ENCODE measurements at regions not wholly inside any gene's neighbourhood (a gene's known extent, or its start where the extent isn't known, plus 50 kb on each side); places are given as distances from the start of the nearest gene placed in this dataset.

DNA sequence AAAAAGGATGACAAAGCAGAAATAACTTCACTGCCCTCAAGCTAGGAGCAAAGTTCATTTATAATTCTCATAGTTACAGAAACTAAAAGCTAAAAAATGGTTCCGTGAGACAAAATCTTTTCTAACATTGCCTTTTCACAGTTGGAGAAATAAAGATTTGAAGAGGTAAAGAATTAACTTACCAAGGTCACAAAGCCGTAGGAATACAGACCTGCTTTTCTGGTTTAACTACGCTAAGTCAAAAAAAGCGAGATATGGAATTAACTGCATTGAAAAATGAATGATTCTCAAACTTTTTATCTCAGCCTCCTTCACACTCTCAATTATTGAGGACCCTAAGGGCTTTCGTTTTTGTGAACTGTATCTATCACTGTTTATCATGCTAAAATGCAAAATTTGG, 95.3 kb downstream of the SLC17A6 start:
- no peak for DNase-seq

DNA sequence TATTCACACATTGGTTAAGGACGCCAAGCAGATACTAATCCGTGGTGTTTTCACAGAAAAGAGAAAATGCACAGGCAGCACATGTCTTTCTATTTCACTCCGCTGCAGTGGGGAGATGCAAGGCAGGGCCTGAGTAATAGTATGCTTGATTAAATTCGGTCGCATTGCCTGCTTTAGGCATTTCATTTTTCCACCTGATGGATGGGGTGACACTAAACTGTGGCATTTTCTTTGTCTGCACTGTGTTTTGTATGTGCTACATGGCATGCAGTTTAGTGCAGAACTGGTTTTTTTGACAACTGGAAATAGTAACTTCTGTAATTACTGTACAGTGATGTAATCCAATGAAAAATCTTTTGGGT, 94.9 kb downstream of the SLC17A6 start:
- no peak for DNase-seq

DNA sequence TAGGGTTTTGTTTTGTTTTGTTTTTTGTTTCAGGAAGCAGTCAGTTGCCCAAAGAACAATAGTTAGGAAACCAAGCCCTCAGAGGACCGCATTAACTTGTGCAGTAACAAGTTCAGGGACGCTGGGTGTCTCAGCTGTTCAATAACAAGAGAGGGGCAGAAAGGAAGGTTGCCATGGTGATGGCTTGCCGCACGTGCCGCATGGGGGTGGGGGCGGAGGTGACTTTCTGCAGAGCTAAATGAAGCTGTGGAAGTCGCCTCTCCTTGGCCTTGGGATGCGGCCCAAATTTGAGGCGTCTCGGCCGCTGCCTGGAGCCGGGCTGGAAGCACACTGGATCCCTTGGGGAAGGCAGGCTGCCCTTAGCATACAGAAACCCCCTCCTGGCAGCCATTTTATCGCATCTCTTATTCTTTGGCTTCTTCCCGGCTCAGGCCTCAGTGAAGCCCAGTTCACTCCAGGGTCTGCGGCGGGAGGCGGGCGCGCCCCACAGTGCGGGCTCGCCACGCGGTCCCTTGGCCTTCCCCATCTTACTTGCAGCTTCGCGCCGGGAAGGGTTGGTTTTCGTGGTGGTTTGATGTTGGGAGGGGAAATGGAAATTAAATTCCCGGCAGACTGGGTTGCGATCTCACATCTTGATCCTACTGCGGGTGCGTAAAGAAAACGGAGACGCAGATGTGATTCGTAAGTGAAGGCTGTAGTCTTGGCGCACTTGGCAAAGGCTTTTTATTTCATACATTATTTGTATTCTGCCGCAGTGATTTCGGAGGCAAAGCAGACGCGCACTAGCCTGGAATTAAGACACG, 94.3 kb downstream of the SLC17A6 start:
- peak in 1 of 2 experiments; percentile 2 for DNase-seq

DNA sequence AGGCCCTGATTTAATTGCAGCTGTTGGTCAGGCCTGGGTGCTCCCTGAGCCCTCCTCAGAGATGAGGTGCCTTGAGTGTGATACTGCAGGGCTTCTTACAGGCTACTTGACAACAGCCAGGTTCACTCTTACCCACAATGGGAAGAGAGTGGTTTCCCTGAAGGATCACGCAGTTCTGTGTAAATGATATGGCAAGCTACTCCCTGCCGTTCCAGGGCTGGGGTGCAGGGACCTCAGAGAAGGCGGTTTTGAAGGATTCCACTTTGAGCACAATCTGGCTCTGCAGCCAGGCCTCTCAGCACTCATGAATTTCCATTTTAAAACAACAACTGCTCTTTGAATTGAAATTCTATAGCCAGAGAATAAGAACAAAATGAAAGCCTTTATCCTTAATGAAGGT, 92.9 kb downstream of the SLC17A6 start:
- no peak for DNase-seq

DNA sequence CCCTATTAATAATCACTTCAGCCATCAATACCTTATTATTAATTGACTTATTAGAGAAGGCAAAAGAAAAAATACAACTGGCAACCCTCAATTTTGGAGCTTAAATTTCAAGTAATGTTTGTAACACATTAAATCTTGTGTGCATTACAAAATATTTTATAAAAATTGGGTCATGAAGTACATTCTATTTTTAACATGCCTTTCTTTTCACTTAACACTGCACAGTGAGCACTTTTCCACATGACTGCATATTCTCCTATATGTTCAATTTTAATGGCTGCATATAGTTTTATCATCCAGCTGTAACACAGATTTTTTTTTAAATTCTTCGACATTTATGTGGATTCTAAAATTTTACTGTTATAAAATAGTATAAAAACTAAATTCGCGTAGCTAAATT, 92.5 kb downstream of the SLC17A6 start:
- DNase-seq: no peak

DNA sequence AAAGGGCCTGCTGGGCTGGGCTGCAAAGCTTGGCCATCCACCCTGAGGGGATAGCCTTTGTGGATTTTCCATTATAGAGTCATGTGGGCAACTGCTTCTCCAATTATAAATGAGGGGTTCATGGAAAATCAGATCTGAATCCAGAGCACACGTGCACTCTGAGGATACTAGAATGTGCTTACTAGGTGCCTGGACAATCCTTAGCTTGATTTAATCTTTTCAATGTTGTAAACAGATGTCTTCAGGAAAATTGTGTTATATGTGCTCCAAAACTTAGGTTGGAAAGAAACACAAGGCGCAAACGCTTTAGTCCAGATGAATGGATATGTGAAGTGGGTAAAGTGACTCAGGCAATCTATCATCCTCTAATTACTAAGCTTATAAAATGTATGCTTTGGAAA, 92.0 kb downstream of the SLC17A6 start:
- no peak for DNase-seq

Data from stimulated activated CD4-positive, alpha-beta T cell treated with anti-CD3 and anti-CD28 coated beads, Interleukin-4, amount 100 ng/mL, for 4 hours (primary cell).